Epithelial cell of prostate (primary cell): ENCODE measurements at regions not wholly inside any gene's neighbourhood (a gene's known extent, or its start where the extent isn't known, plus 50 kb on each side); places are given as distances from the start of the nearest gene placed in this dataset.

Source experiments
- DNase-seq: peaks from one replicate; pipeline ENCODE4 v3.0.0-alpha.2; 2011; ENCODE audit warnings: low read depth, low spot score
- H3K27ac ChIP-seq: fragments of 450-650 bp; 2 replicates; pipeline ENCODE4 v1.5.1; 2017; ENCODE audit warnings: mild to moderate bottlenecking

DNA sequence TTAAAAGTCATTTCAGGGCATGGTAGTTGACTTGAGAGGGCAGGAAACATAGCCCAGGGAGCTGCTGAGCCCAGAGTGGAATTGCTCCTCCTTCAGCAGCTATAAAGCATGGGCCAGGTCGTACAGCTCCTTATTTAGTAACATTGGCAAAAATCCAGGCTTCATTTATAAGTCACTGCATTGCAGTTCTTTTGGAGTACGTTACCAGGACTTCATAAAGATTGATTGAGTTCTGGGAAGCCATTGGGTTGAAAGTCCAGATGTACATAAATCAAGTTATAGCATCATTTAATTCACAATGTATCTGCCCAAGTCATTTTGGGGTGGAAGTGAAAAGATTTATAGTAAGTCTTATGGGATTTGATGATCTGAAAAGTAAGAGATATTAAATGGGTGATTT is 53.0 kb upstream of the ANKEF1 start:
- no peak for DNase-seq

DNA sequence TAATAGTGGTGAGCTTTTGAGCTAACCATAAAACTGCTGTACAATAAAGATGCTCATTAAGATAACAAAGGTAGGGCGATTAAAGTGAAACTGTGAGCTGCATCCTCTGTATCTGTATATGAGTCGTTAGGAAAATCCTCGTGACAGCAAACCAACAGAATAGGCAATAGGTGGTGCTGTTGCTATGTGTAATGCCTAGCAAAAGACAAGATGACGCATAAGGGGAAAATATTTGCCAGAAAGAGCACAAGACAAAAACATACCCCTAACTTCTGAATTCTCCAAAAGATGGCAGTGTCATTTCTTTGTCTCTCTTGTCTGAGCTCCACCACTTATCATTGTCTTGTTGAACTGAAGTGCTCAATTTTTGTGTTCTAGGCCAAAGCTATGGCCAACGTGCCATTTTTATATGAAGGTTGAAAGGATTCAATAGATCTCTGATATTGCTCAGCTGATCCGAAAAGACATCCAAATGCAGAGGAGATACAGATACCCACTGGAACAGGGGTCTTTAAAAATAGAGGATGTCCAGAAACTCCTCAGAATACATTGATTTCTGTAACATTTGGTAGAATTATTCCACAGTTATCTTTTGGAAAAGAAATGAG is 56.3 kb upstream of the ANKEF1 start:
- peak overlapping the region; percentile 13 for H3K27ac ChIP-seq

More for the DNA sequence above, 53.0 kb upstream of the ANKEF1 start:
- H3K27ac ChIP-seq = no peak overlapping the region

GRCh38 chr20:9977629-9978028 is 57.2 kb upstream of the ANKEF1 start:
- DNase-seq = peak; percentile 29
- H3K27ac ChIP-seq = peak overlapping the region; percentile 13

More for the DNA sequence above, 56.3 kb upstream of the ANKEF1 start:
- DNase-seq = peak; percentile 60

DNA sequence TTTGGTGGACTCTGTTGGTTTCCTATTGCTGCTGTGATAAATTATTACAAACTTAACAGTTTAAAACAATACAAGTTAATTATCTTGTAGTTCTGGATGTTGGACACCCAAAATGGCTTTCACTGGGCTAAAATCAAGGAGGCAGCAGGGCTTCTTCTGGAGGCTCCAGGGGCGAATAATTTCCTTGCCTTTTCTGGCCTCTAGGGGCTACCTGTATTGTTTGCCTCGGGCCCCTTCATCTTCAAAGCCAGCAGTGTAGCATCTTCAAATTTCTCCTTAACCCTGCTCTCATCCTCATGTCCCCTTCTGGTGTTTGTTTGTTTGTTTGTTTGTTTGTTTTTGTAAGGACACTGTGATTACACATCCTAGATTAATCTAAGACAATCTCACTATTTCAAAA is 60.5 kb upstream of the ANKEF1 start:
- no peak for DNase-seq
- no peak overlapping the region for H3K27ac ChIP-seq

GRCh38 chr20:9971746-9972145 is 63.0 kb upstream of the ANKEF1 start:
- H3K27ac ChIP-seq = peak overlapping the region; percentile 17
- no peak for DNase-seq

- H3K27ac ChIP-seq = no peak overlapping the region
- DNase-seq = no peak
Measured at GRCh38 chr20:9969626-9970025, 65.2 kb upstream of the ANKEF1 start.

GRCh38 chr20:9968015-9968414 is 66.8 kb upstream of the ANKEF1 start:
- DNase-seq = no peak
- no peak overlapping the region for H3K27ac ChIP-seq

DNA sequence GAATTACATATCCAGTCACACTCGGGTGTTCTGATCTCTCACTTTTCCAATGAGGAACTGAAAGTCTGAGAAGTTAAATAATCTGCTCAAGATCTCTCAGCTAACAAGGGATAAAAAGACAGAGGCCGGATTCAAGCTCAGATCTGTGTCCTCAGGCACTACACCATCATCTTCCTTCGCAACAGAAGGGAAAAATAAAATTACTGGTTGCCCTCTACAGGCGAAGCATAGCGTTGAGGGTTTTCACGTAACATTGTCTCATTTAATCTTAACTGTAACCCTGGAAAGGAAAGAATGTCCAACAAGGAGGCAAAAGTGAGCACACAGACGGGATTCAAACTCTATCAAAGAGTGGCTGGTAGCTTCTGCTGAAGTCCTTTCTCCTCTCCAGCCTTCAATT is 67.8 kb upstream of the ANKEF1 start:
- DNase-seq = no peak
- H3K27ac ChIP-seq = no peak overlapping the region

- H3K27ac ChIP-seq = no peak overlapping the region
Measured at GRCh38 chr20:9963029-9963428, 71.8 kb upstream of the ANKEF1 start.

GRCh38 chr20:9958693-9959092 is 76.1 kb upstream of the ANKEF1 start:
- H3K27ac ChIP-seq = no peak overlapping the region
- DNase-seq = no peak

More at GRCh38 chr20:9963029-9963428, 71.8 kb upstream of the ANKEF1 start:
- no peak for DNase-seq

DNA sequence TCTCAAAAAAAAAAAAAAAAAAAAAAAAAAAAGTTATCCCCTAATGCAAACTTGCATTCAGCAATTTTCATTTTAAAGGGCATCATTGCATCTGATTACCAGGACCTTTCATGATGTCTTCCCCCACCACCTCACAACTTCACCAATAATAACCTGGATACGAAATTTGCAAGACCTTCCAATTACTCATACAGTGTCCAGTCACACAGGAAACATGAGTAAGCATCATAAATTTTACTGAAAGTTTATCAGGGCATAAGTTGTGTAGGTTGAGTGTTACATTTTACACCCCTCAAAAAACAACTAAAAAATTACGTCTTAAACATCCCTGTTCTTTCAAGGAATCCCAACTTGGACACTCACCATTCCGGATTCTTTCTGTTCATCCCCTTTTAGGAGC is 79.1 kb upstream of the ANKEF1 start:
- DNase-seq = peak; percentile 27
- peak overlapping the region; percentile 14 for H3K27ac ChIP-seq

- no peak overlapping the region for H3K27ac ChIP-seq
Measured at GRCh38 chr20:9949563-9949962, 85.2 kb upstream of the ANKEF1 start.

GRCh38 chr20:9945408-9945807 is 89.4 kb upstream of the ANKEF1 start:
- peak; percentile 40 for DNase-seq
- H3K27ac ChIP-seq = peak overlapping the region; percentile 11

More at GRCh38 chr20:9949563-9949962, 85.2 kb upstream of the ANKEF1 start:
- no peak for DNase-seq

GRCh38 chr20:9942736-9943135 is 92.1 kb upstream of the ANKEF1 start:
- no peak for DNase-seq
- H3K27ac ChIP-seq = no peak overlapping the region

DNA sequence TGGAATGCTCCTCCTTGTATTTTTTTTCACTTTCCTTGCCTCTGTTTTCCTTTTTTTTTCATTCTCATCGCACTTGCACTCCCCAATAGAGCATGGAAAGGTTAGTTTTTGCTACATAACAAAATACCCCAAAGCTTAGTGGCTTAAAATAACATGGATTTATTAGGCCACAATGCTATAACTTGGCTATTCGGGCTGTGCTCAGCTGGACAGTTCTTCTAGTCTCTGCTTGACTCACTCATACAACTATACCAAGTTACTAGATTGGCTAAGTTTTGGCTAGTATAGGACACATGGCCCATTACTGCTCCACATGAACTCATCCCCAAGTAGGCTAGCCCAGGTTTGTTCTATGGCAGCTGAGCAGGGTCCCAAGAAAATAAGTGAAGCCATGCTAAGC is 94.5 kb upstream of the ANKEF1 start:
- DNase-seq = no peak
- no peak overlapping the region for H3K27ac ChIP-seq

- no peak for DNase-seq
Measured at GRCh38 chr20:9939231-9939630, 95.6 kb upstream of the ANKEF1 start.

DNA sequence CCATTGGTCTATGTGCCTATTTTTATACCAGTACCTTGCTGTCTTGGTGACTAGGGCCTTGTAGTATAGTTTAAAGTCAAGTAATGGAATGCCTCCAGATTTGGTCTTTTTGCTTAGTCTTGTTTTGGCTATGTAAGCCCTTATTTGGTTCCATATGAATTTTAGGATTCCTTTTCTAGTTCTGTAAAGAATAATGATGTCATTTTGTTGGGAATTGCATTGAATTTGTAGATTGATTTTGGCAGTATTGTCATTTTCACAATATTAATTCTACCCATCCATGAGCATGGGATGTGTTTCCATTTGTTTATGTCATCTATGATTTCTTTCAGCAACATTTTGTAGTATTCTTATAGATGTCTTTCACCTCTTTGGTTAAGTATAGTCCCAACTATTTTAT is 96.4 kb upstream of the PAK5 start:
- H3K27ac ChIP-seq = no peak overlapping the region
- DNase-seq = no peak

More at GRCh38 chr20:9939231-9939630, 95.6 kb upstream of the ANKEF1 start:
- H3K27ac ChIP-seq = no peak overlapping the region

- peak; percentile 10 for DNase-seq
- H3K27ac ChIP-seq = no peak overlapping the region
Measured at GRCh38 chr20:9930142-9930541, 91.3 kb upstream of the PAK5 start.

GRCh38 chr20:9928955-9929354 is 90.1 kb upstream of the PAK5 start:
- no peak overlapping the region for H3K27ac ChIP-seq
- DNase-seq = peak; percentile 34

DNA sequence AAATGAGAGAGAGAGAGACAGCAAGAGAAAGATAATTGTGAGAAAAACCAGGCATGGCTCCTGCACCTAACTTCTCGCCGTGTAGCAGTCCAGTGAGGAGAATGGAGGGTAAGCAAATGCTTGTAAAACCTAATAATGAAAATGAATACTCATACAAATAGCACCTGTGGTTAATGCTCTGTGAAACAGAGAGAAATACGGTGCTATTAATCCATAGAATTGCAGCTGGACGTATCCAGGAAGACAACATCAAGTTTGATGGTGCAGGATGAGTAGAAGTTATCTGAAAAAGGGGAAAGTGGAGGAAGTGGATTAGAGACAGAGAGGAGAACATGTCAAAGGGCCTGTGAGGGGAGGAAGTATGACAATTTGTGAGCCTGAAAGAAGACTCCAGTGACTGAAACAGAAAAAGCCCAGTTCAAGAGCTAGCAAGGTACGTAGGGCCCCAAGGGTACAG is 89.4 kb upstream of the PAK5 start:
- DNase-seq = no peak
- no peak overlapping the region for H3K27ac ChIP-seq

- peak; percentile 61 for DNase-seq
- H3K27ac ChIP-seq = peak overlapping the region; percentile 35
Measured at GRCh38 chr20:9927224-9927623, 88.3 kb upstream of the PAK5 start.

DNA sequence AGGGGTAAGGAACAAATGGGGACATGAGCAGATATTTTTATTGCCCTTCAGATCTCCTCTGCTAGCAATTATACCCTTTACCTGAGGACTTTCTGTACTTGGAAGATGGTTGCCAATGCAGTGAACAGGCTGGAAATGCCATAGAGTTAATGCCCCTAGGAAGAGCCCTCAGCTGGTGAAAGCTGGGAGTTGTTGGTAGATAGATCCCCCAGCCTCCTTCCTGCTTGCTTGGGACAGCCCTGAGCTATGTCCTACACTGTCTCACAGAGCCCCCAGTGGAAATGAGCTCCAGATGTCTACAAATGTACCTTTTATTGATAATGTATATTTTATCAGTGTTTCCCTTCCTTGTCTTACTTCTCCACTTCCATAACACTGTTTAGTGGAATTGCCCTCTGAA is 87.6 kb upstream of the PAK5 start:
- DNase-seq = no peak
- peak overlapping the region; percentile 35 for H3K27ac ChIP-seq
